DMS53 treated with DMSO at 0.1 percent for 48 hours (cell line): ENCODE measurements at regions not wholly inside any gene's neighbourhood (a gene's known extent, or its start where the extent isn't known, plus 50 kb on each side); places are given as distances from the start of the nearest gene placed in this dataset.
A peak's percentile ranks its signal among the peaks of the same experiment; 100 is the strongest.
"Not testable (repeated sequence)": the region's sequence is repeated elsewhere in the genome, so short reads cannot be mapped to it uniquely, and the experiment has no call there.

Experiments
- DNase-seq: peaks from one replicate; lab custom pipeline; 2025; ENCODE audit not compliant: unreplicated experiment; lab: John Stamatoyannopoulos, UW

GRCh38 chr5:92734211-92734940, 846.6 kb downstream of the NR2F1-AS1 start:
- no peak for DNase-seq

- DNase-seq, result no peak
Observed at GRCh38 chr5:92730486-92730885, 850.5 kb downstream of the NR2F1-AS1 start.

GRCh38 chr5:92729088-92729487, 851.9 kb downstream of the NR2F1-AS1 start:
- DNase-seq, result no peak

- DNase-seq, result no peak
Observed at GRCh38 chr5:92715946-92716520, 865.0 kb downstream of the NR2F1-AS1 start.

GRCh38 chr5:92713826-92714225, 867.2 kb downstream of the NR2F1-AS1 start:
- no peak for DNase-seq

GRCh38 chr5:92713335-92713743, 867.7 kb downstream of the NR2F1-AS1 start:
- no peak for DNase-seq

- no peak for DNase-seq
Observed at GRCh38 chr5:92711956-92712355, 869.1 kb downstream of the NR2F1-AS1 start.

GRCh38 chr5:92704590-92704989, 876.4 kb downstream of the NR2F1-AS1 start:
- DNase-seq, result no peak

- DNase-seq, result no peak
Observed at GRCh38 chr5:92703976-92704375, 877.0 kb downstream of the NR2F1-AS1 start.

GRCh38 chr5:92695123-92696003, 885.7 kb downstream of the NR2F1-AS1 start:
- no peak for DNase-seq

- DNase-seq, result no peak
Observed at GRCh38 chr5:92694067-92694466, 887.0 kb downstream of the NR2F1-AS1 start.

- DNase-seq, result not testable (repeated sequence)
Observed at GRCh38 chr5:92691955-92692354, 889.1 kb downstream of the NR2F1-AS1 start.

- DNase-seq, result no peak
Observed at GRCh38 chr5:92687821-92688722, 892.9 kb downstream of the NR2F1-AS1 start.

- DNase-seq, result no peak
Observed at GRCh38 chr5:92678640-92679039, 902.4 kb downstream of the NR2F1-AS1 start.

GRCh38 chr5:92676215-92677165, 904.5 kb downstream of the NR2F1-AS1 start:
- DNase-seq, result no peak

- DNase-seq, result no peak
Observed at GRCh38 chr5:92674321-92674720, 906.7 kb downstream of the NR2F1-AS1 start.

- no peak for DNase-seq
Observed at GRCh38 chr5:92665506-92665905, 915.5 kb downstream of the NR2F1-AS1 start.

GRCh38 chr5:92662741-92663140, 918.3 kb downstream of the NR2F1-AS1 start:
- DNase-seq, result peak; percentile 15

- no peak for DNase-seq
Observed at GRCh38 chr5:92659246-92659645, 921.8 kb downstream of the NR2F1-AS1 start.

GRCh38 chr5:92654601-92655000, 926.4 kb downstream of the NR2F1-AS1 start:
- DNase-seq, result not testable (repeated sequence)
